OCI-LY3 (cell line): ENCODE measurements at regions not wholly inside any gene's neighbourhood (a gene's known extent, or its start where the extent isn't known, plus 50 kb on each side); places are given as distances from the start of the nearest gene placed in this dataset.

Experiments used
- EZH2phosphoT487 ChIP-seq: fragments of 200-600 bp; shearing (Covaris generic); IDR thresholded peaks from 2 replicates; pipeline ENCODE4 v1.6.1; 2018; ENCODE audit warnings: antibody characterized with exemption, mixed run types, low read depth
- TF ChIP-seq, protein P1 (sequence below): fragments of 200-600, 300-600 bp; sonication (generic); IDR thresholded peaks from 2 replicates; pipeline ENCODE4 v1.5.1; 2014; ENCODE audit warnings: antibody characterized with exemption, low read length, low read depth

DNA sequence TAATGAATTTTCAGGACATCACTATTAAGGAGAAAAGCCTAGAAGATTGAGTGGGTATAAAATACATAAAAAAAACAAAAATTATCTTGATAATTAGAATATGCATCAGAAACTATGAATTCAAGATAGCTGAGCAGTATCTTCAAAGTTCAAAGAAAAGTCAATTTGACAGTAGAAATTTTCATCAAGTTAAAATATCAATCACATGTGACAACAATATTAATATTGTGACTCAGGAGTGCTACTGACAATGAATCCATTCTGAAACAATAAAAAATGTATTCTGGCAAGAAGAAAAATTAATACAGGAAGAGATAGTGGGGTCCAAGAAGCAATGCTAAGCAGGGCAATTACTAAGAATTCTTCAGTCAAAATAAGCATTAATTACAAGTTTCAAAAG, 151.9 kb upstream of the GLRA2 start:
- TF ChIP-seq, protein P1, sequence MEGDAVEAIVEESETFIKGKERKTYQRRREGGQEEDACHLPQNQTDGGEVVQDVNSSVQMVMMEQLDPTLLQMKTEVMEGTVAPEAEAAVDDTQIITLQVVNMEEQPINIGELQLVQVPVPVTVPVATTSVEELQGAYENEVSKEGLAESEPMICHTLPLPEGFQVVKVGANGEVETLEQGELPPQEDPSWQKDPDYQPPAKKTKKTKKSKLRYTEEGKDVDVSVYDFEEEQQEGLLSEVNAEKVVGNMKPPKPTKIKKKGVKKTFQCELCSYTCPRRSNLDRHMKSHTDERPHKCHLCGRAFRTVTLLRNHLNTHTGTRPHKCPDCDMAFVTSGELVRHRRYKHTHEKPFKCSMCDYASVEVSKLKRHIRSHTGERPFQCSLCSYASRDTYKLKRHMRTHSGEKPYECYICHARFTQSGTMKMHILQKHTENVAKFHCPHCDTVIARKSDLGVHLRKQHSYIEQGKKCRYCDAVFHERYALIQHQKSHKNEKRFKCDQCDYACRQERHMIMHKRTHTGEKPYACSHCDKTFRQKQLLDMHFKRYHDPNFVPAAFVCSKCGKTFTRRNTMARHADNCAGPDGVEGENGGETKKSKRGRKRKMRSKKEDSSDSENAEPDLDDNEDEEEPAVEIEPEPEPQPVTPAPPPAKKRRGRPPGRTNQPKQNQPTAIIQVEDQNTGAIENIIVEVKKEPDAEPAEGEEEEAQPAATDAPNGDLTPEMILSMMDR, result no peak
- no peak for TF ChIP-seq EZH2phosphoT487
